ENCODE measurements at regions not wholly inside any gene's neighbourhood (a gene's known extent, or its start where the extent isn't known, plus 50 kb on each side); places are given as distances from the start of the nearest gene placed in this dataset.

DNA sequence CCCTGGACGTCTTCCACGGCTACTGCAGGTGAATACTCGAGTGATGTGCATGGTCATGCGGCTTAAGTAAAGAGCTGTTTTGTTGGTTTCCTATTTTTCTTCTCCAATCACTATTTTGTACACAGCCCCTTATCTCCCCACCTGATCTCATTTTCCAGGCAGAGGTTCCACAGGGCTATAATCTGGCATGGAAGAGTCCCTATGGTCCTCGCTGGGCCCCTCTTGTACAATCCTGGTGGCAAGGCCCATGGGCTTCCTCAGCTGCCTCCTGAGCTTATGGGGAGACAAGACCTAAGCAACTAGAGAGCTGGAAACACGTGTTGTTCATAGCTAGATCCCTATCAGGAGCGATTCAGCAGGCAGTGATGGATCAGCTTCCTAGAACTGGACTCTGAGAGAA is 181.3 kb upstream of the ADO start:
- Mint-ChIP-seq H3K27ac (no peak overlapping the region), H3K9me3 (no peaks in the 10 kb centered on the region), H3K4me3 (no peak overlapping the region), H3K36me3 (ENCODE audit: low read depth) (no peaks in the 10 kb centered on the region), H3K4me1 (ENCODE audit: low read depth) (peaks cover 23% of the 10 kb centered on the region), H3K27me3 (ENCODE audit: low read depth) (no peaks in the 10 kb centered on the region)
- no peak for DNase-seq (ENCODE audit: low spot score)

DNA sequence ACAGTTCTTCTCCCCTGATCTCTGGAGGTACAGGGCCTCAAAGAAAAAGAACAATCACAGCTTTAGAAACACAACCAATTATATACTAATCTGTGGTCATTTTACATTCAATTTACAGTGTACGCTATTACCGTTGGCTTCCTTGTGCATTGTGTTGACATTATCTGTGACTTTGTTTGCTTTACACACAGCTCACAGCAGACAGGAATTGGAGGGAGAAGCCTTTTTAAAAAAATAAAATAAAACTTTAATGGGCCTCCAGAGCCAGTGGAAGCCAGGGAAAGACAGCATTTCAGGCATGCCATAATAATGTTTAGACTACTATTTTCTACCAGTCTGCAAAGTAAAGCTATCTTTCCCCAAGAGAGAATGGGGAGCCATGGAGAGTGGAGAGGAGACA is 179.0 kb upstream of the ADO start:
- Mint-ChIP-seq H3K4me1 (ENCODE audit: low read depth) (peaks cover 7% of the 10 kb centered on the region), H3K36me3 (ENCODE audit: low read depth) (no peaks in the 10 kb centered on the region)

DNA sequence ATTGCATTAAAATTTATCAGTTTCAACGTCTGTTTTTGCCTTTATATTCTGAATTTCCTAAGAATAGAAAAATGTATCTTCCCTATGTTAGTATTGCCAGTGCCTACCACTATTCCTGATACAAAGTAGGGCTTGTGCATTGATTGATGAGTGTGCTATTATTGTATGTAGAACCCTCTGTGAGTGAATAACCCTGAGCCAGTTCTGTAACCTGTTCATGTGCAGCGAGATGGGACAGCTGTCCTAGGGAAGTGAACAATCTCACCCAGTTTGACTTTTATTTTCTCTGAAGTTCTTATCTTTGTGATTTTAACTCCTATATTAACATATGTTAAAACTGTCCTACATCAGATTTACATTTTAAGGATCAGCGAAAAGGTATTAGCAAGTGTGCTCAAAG is 178.4 kb upstream of the ADO start:
- no peak overlapping the region for H3K4me3 Mint-ChIP-seq
- no peak for DNase-seq (ENCODE audit: low spot score)
- no peak overlapping the region for H3K27ac Mint-ChIP-seq
- no peaks in the 10 kb centered on the region for H3K27me3 Mint-ChIP-seq (ENCODE audit: low read depth)
- peaks cover 4% of the 10 kb centered on the region for H3K9me3 Mint-ChIP-seq
- H3K4me1 Mint-ChIP-seq (ENCODE audit: low read depth): peaks cover 4% of the 10 kb centered on the region
- peaks cover 1% of the 10 kb centered on the region for H3K36me3 Mint-ChIP-seq (ENCODE audit: low read depth)

More for the DNA sequence above, 179.0 kb upstream of the ADO start:
- Mint-ChIP-seq H3K4me3 (no peak overlapping the region), H3K27me3 (ENCODE audit: low read depth) (no peaks in the 10 kb centered on the region), H3K9me3 (peaks cover under 1% of the 10 kb centered on the region), H3K27ac (no peak overlapping the region)
- no peak for DNase-seq (ENCODE audit: low spot score)

DNA sequence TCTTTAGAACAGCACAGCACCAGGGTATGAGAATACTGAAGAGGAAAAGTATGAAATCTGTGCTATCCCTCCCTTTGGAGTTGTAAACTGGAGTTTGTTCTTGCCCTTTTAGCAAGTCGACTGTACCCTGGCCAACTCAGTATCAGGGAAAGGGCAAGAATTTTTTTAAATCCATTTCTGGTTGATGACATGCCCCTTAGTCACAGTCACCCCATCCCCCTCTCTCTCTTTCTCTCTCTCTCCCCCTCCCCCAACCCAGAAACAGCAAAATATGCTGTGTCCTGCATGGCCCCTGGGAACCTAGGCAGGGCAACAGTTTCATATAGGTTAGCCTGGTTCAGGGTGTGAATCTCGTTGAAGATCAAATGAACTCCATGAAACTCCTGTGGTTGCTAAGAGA is 177.7 kb upstream of the ADO start:
- Mint-ChIP-seq H3K4me3 (no peak overlapping the region), H3K27ac (no peak overlapping the region), H3K27me3 (ENCODE audit: low read depth) (no peaks in the 10 kb centered on the region), H3K9me3 (peaks cover 4% of the 10 kb centered on the region), H3K4me1 (ENCODE audit: low read depth) (peaks cover 11% of the 10 kb centered on the region), H3K36me3 (ENCODE audit: low read depth) (peaks cover 1% of the 10 kb centered on the region)
- DNase-seq (ENCODE audit: low spot score): peak; percentile 8

DNA sequence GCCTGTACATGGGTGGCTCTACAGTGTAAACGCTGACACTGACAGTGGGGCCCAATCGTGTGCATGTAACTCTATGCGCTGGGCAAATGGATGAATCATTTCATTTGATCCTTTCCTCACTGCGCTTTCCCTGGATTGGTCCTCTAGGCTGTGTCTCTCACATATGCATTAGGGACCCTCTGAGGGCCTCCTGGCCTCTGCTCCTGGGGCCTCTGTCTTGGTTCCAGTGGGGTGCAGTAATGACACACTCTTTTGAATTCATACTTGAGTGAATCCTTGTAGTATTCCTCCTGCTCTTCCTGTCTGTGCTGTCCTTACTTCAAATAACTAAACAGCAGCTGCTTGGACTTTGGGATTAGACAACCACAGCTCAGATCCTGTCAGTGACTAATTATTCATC is 176.5 kb upstream of the ADO start:
- Mint-ChIP-seq H3K27me3 (ENCODE audit: low read depth) (no peaks in the 10 kb centered on the region), H3K9me3 (peaks cover 4% of the 10 kb centered on the region), H3K27ac (no peak overlapping the region), H3K36me3 (ENCODE audit: low read depth) (peaks cover 1% of the 10 kb centered on the region), H3K4me1 (ENCODE audit: low read depth) (peaks cover 20% of the 10 kb centered on the region), H3K4me3 (no peak overlapping the region)
- peak; percentile 3 for DNase-seq (ENCODE audit: low spot score)

DNA sequence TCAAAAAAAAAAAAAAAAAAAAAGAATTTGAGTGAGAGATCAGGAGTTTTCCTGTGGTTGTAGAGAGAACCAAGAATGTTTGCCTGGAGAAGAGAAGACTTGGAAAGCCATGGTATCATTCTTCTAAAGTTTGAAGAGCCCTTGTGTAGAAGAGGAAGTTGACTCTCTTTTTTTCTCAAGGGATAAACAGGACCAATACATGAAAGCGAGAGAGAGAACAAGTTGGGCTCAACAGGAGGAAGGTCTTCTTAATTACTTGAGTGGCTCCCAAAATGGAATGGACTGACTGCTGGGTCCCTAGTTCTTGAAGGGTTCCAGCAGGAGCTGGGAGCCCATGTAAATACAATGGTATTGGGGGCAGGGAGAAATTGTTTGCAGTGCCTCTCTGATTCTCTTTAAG is 173.3 kb upstream of the ADO start:
- Mint-ChIP-seq H3K27me3 (ENCODE audit: low read depth) (no peaks in the 10 kb centered on the region), H3K27ac (peak overlapping the region; percentile 74), H3K4me1 (ENCODE audit: low read depth) (peaks cover 35% of the 10 kb centered on the region), H3K36me3 (ENCODE audit: low read depth) (peaks cover 1% of the 10 kb centered on the region), H3K4me3 (no peak overlapping the region), H3K9me3 (peaks cover 4% of the 10 kb centered on the region)
- DNase-seq (ENCODE audit: low spot score): no peak

DNA sequence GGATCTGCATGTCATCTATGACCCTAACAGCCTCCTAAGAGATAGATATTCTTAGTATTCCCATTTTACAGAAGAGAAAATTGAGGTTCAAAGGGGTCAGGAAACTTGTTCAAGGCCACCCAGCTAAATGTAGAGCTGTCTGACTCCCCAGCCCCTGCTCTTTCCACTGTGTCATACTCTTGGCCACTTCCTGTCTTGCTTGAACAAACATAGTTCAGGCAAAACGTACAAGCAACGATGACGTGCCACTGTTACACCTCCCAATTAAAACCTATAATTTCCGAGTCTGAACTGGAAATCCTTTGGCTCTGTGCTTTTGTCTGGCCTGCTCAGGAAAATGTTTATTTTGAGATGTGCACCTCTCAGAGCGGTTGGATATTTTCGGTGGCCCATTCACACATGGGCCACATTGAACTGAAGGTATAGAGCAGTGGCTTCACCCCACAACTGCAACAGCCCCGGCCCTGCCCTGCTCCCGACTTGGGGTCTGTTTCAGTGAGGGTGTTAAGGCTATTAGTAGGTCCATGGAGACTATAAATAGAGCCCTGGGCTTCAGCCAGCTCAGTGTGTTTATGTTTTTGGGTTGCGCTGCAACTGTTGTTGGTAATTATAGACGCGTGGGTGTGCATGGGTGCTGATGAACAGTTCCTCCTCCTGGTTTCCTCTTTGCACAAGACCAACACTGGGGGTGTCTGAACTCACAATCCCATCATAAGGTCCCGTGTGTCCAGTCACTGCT is 172.3 kb upstream of the ADO start:
- H3K27ac Mint-ChIP-seq: peak overlapping the region; percentile 89
- H3K36me3 Mint-ChIP-seq (ENCODE audit: low read depth): peaks cover 1% of the 10 kb centered on the region
- H3K27me3 Mint-ChIP-seq (ENCODE audit: low read depth): no peaks in the 10 kb centered on the region
- peaks cover 4% of the 10 kb centered on the region for H3K9me3 Mint-ChIP-seq
- peak; percentile 60 for DNase-seq (ENCODE audit: low spot score)
- peaks cover 32% of the 10 kb centered on the region for H3K4me1 Mint-ChIP-seq (ENCODE audit: low read depth)
- H3K4me3 Mint-ChIP-seq: peak overlapping the region; percentile 25

DNA sequence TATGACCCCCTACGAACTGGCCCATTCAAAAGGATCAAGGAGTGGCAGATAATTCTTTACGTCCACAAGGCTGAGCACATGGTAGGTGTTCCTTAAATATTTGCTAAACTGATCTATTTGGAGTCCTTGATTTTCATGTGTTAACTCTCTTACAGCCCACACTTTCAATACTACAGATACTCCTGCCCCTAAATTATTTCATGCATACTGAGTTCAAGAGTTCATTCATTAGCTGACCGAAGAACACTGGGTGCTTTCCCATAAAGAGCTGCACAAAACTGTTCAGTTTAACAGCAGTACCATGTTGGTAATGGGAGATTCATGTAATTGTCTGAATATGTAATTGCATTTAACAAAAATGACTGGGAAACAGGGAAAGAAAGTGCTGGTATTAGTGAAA is 170.5 kb upstream of the ADO start:
- DNase-seq (ENCODE audit: low spot score): no peak
- Mint-ChIP-seq H3K4me1 (ENCODE audit: low read depth) (peaks cover 32% of the 10 kb centered on the region), H3K4me3 (no peak overlapping the region)

DNA sequence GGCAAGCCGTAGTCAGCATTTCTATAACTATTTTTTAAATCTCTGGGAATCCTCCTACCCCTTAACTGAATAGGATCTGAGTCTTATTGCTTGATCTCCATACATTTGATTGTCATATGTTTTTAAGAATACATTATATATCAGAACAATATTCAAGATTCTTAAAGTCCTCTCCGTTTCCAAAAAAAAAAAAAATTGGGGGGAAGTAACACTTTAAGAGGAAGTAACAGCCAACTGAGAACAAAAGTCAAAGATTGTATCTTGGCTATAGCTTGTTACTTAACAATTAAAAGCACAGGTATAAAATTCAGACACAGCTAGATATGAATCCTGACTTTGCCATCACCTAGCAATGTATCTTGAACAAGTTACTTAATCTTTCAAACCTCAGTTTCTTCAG is 169.9 kb upstream of the ADO start:
- H3K27me3 Mint-ChIP-seq (ENCODE audit: low read depth): peaks cover 2% of the 10 kb centered on the region
- peaks cover 1% of the 10 kb centered on the region for H3K36me3 Mint-ChIP-seq (ENCODE audit: low read depth)
- no peak overlapping the region for H3K27ac Mint-ChIP-seq
- no peak overlapping the region for H3K4me3 Mint-ChIP-seq
- DNase-seq (ENCODE audit: low spot score): no peak
- H3K4me1 Mint-ChIP-seq (ENCODE audit: low read depth): peaks cover 33% of the 10 kb centered on the region
- peaks cover 4% of the 10 kb centered on the region for H3K9me3 Mint-ChIP-seq

More for the DNA sequence above, 170.5 kb upstream of the ADO start:
- Mint-ChIP-seq H3K27me3 (ENCODE audit: low read depth) (no peaks in the 10 kb centered on the region), H3K9me3 (peaks cover 4% of the 10 kb centered on the region), H3K27ac (no peak overlapping the region), H3K36me3 (ENCODE audit: low read depth) (peaks cover 1% of the 10 kb centered on the region)

DNA sequence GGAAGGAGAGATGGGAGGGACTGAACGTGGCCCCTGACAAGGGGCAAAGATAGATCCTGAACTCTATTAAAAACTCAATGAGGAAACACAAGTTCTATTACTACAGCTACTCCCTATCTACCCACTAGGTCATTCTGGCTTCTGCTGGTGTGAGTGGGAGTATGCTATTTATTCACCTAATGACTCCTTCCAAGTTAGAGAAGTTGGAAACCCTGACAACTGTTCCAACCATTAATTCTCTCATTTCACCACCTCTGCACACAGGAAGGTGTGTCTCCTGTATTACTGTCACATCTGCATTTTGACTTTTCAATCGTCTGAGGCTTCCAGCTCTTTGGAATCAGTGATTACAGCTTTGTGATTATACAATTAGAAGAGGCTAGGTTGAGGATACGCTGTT is 169.4 kb upstream of the ADO start:
- H3K27me3 Mint-ChIP-seq (ENCODE audit: low read depth): peaks cover 2% of the 10 kb centered on the region
- DNase-seq (ENCODE audit: low spot score): no peak

DNA sequence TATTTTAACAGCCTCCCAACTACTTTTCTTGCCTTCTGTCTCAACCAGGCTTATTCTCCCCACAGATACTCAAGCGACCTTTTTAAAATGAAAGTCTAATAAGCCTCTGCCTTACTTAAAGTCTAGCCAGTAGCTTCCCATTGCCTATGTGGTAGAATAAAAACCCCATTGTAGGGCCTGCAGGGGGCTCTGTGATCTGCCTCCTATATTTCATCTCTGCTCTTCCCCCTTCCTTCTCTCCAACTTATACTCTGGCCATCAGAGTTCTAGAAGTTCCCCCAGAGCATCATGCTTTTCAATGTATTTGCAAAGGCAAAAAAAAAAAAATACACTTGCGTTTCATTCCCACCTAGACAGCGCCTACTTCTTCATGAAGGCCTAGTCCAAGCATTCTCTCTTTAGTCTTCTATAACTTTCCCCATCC is 167.7 kb upstream of the ADO start:
- H3K4me1 Mint-ChIP-seq (ENCODE audit: low read depth): peaks cover 25% of the 10 kb centered on the region
- H3K27ac Mint-ChIP-seq: no peak overlapping the region
- no peaks in the 10 kb centered on the region for H3K36me3 Mint-ChIP-seq (ENCODE audit: low read depth)
- DNase-seq (ENCODE audit: low spot score): no peak
- peaks cover 2% of the 10 kb centered on the region for H3K27me3 Mint-ChIP-seq (ENCODE audit: low read depth)
- H3K9me3 Mint-ChIP-seq: no peaks in the 10 kb centered on the region
- H3K4me3 Mint-ChIP-seq: no peak overlapping the region

More for the DNA sequence above, 169.4 kb upstream of the ADO start:
- Mint-ChIP-seq H3K4me3 (no peak overlapping the region), H3K9me3 (peaks cover 4% of the 10 kb centered on the region), H3K27ac (no peak overlapping the region), H3K4me1 (ENCODE audit: low read depth) (peaks cover 34% of the 10 kb centered on the region), H3K36me3 (ENCODE audit: low read depth) (peaks cover 1% of the 10 kb centered on the region)

DNA sequence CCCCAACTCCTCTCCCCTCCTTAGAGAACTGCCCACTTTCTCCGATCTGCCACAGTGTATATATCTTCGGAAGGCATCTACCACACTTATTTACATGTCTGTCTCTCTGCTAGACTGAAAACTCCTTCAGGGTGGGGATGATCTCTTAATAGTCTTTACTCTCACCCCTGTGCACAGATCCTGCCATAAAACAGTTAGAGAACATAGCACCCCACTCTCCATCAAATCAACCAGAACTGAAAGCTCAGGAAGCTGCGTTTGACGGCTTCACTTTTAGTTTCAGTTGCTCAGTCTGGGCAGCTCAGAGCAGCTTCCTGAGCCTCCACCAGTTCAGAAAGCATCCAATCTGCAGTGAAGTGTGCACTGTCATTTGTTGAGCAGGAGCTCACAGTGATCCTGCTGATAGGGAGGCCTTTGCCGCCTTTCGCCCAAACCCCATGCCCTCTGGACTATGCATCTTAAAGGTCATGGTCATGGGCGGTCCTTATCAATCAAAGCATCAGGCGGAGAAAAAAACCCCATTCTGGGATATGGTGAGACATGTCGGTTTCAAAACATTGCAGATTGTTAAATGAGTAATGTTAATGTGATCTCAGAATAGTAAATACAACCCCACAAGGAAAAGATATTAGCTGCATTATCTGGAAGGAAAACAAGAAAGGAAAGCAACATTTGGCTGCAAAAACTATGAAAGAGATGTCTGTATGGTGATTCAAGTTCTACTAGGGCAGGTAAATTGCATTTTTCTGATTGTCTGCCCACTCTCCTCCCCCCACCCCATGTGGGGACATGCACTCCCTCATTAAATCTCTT is 167.1 kb upstream of the ADO start:
- H3K4me1 Mint-ChIP-seq (ENCODE audit: low read depth): peaks cover 19% of the 10 kb centered on the region
- peak; percentile 93 for DNase-seq (ENCODE audit: low spot score)
- no peak overlapping the region for H3K27ac Mint-ChIP-seq
- H3K27me3 Mint-ChIP-seq (ENCODE audit: low read depth): peaks cover 2% of the 10 kb centered on the region
- H3K36me3 Mint-ChIP-seq (ENCODE audit: low read depth): no peaks in the 10 kb centered on the region
- H3K9me3 Mint-ChIP-seq: no peaks in the 10 kb centered on the region
- H3K4me3 Mint-ChIP-seq: no peak overlapping the region

DNA sequence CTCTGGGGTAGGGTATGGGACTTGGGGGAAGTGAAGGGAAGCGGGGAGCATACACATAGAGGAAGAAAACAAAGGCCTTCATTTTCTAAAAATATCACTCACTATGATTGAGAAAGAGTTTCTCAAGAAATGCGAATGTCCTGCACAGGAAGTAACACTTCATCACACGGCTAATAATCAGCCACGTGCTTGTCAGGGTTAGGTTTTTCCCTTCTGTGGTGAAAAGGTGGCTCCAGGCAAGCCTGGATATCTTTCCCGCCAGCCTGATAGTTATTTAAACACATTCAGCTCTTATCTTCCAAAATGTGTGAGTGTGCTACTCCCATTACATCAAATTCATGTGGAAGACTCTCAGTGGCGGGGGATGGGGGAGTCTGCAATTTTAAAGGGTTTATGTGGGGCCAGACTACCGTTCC is 166.4 kb upstream of the ADO start:
- no peaks in the 10 kb centered on the region for H3K36me3 Mint-ChIP-seq (ENCODE audit: low read depth)

DNA sequence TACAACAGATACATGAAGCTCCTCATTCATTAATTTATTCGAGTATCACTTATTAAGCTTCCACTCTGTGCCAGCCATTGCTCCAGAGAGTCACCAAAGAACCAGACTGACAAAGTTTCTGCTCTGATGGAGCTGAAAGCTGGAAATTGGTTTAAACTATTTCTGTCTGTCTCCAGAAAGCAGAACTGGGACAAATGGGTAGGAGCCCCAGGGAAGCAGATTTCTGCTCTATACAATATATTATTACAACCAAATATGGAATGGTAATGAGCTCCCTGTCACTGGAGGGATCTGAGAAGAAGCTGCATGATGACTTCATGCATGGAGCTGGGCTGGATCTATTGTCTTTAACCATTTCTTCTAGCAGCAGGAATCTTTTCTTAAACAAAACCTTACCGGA is 165.4 kb upstream of the ADO start:
- H3K4me1 Mint-ChIP-seq (ENCODE audit: low read depth): peaks cover 14% of the 10 kb centered on the region
- no peaks in the 10 kb centered on the region for H3K36me3 Mint-ChIP-seq (ENCODE audit: low read depth)
- no peaks in the 10 kb centered on the region for H3K9me3 Mint-ChIP-seq
- H3K4me3 Mint-ChIP-seq: no peak overlapping the region
- no peak overlapping the region for H3K27ac Mint-ChIP-seq
- peaks cover 2% of the 10 kb centered on the region for H3K27me3 Mint-ChIP-seq (ENCODE audit: low read depth)
- DNase-seq (ENCODE audit: low spot score): no peak

More for the DNA sequence above, 166.4 kb upstream of the ADO start:
- Mint-ChIP-seq H3K4me1 (ENCODE audit: low read depth) (peaks cover 17% of the 10 kb centered on the region), H3K27ac (no peak overlapping the region), H3K27me3 (ENCODE audit: low read depth) (peaks cover 2% of the 10 kb centered on the region), H3K9me3 (no peaks in the 10 kb centered on the region), H3K4me3 (no peak overlapping the region)
- no peak for DNase-seq (ENCODE audit: low spot score)

All from T-helper 2 cell treated with Interferon-gamma antibody and Interleukin-4, amounts not matched to agents 5 μg/mL and 100 μg/mL, for 36 hours (primary cell).